Sigmoid colon (tissue), 4 donors: ENCODE measurements at regions not wholly inside any gene's neighbourhood (a gene's known extent, or its start where the extent isn't known, plus 50 kb on each side); places are given as distances from the start of the nearest gene placed in this dataset.
A peak's percentile ranks its signal among the peaks of the same experiment; 100 is the strongest.

Experiments
- CTCF ChIP-seq, 4 experiments: fragments of 450-650 bp in 3 of 4; fragments of 200-600 bp in 1 of 4; IDR thresholded peaks; one replicate each; pipeline ENCODE4 v1.5.1; 2016 to 2019; ENCODE audit warnings: antibody characterized with exemption in 4 of 4, mild to moderate bottlenecking in 3 of 4, moderate library complexity in 2 of 4
- EP300 ChIP-seq, 4 donors: sonication (generic); formaldehyde crosslinking; IDR thresholded peaks; one replicate each; pipeline ENCODE4 v1.6.1; 2017; ENCODE audit warnings: antibody characterized with exemption in 4 of 4
- POLR2A ChIP-seq, 2 donors: fragments of 450-650 bp; IDR thresholded peaks; one replicate each; pipeline ENCODE4 v1.6.1; 2016; ENCODE audit warnings: antibody characterized with exemption in 2 of 2, mild to moderate bottlenecking in 2 of 2, moderate library complexity in 2 of 2
- POLR2AphosphoS5 ChIP-seq, 4 donors: sonication (generic); formaldehyde crosslinking; IDR thresholded peaks; one replicate each; pipeline ENCODE4 v1.6.1; 2017; ENCODE audit warnings: antibody characterized with exemption in 4 of 4

GRCh38 chr18:60684843-60685513, 312.4 kb upstream of the MC4R start:
- TF ChIP-seq CTCF (IDR thresholded peaks at IDR 0.05) (peak in 1 of 4 experiments; percentile 15), POLR2A (IDR thresholded peaks at IDR 0.05) (no peak), POLR2AphosphoS5 (IDR thresholded peaks at IDR 0.05) (no peak), EP300 (IDR thresholded peaks at IDR 0.05) (no peak)
